ENCODE measurements at regions not wholly inside any gene's neighbourhood (a gene's known extent, or its start where the extent isn't known, plus 50 kb on each side); places are given as distances from the start of the nearest gene placed in this dataset.

GRCh38 chr12:125889742-125890141 is 824.5 kb downstream of the AACS start:
- no peak for DNase-seq (ENCODE audit: low spot score)

GRCh38 chr12:125890366-125890905 is 825.2 kb downstream of the AACS start:
- DNase-seq (ENCODE audit: low spot score) = no peak

- DNase-seq (ENCODE audit: low spot score) = no peak
Observed at GRCh38 chr12:125890971-125891370, 825.7 kb downstream of the AACS start.

- no peak for DNase-seq (ENCODE audit: low spot score)
Observed at GRCh38 chr12:125892276-125892675, 827.0 kb downstream of the AACS start.

- DNase-seq (ENCODE audit: low spot score) = no peak
Observed at GRCh38 chr12:125902991-125903390, 837.8 kb downstream of the AACS start.

- DNase-seq (ENCODE audit: low spot score) = no peak
Observed at GRCh38 chr12:125907351-125907750, 842.1 kb downstream of the AACS start.

GRCh38 chr12:125919856-125920470 is 854.7 kb downstream of the AACS start:
- no peak for DNase-seq (ENCODE audit: low spot score)

GRCh38 chr12:125922330-125922729 is 857.1 kb downstream of the AACS start:
- no peak for DNase-seq (ENCODE audit: low spot score)

- DNase-seq (ENCODE audit: low spot score) = no peak
Observed at GRCh38 chr12:125936502-125936901, 871.3 kb downstream of the AACS start.

GRCh38 chr12:125944446-125944845 is 879.2 kb downstream of the AACS start:
- no peak for DNase-seq (ENCODE audit: low spot score)

- no peak for DNase-seq (ENCODE audit: low spot score)
Observed at GRCh38 chr12:125949471-125949870, 884.2 kb downstream of the AACS start.

- DNase-seq (ENCODE audit: low spot score) = no peak
Observed at GRCh38 chr12:125954362-125954761, 889.1 kb downstream of the AACS start.

GRCh38 chr12:125956186-125956585 is 891.0 kb downstream of the AACS start:
- DNase-seq (ENCODE audit: low spot score) = no peak

- DNase-seq (ENCODE audit: low spot score) = no peak
Observed at GRCh38 chr12:125966641-125967040, 901.4 kb downstream of the AACS start.

GRCh38 chr12:125968413-125968812 is 903.2 kb downstream of the AACS start:
- DNase-seq (ENCODE audit: low spot score) = no peak

- no peak for DNase-seq (ENCODE audit: low spot score)
Observed at GRCh38 chr12:125971981-125972380, 906.7 kb downstream of the AACS start.

GRCh38 chr12:125978286-125978685 is 913.1 kb downstream of the AACS start:
- DNase-seq (ENCODE audit: low spot score) = no peak

GRCh38 chr12:125981610-125982253 is 916.5 kb downstream of the AACS start:
- no peak for DNase-seq (ENCODE audit: low spot score)

- DNase-seq (ENCODE audit: low spot score) = no peak
Observed at GRCh38 chr12:125983094-125983783, 918.0 kb downstream of the AACS start.

GRCh38 chr12:125983784-125984500 is 918.7 kb downstream of the AACS start:
- DNase-seq (ENCODE audit: low spot score) = no peak

- DNase-seq (ENCODE audit: low spot score) = no peak
Observed at GRCh38 chr12:125988545-125988944, 923.3 kb downstream of the AACS start.

- DNase-seq (ENCODE audit: low spot score) = no peak
Observed at GRCh38 chr12:125989696-125990095, 924.5 kb downstream of the AACS start.

- DNase-seq (ENCODE audit: low spot score) = no peak
Observed at GRCh38 chr12:125996443-125996842, 931.2 kb downstream of the AACS start.
